H1 (cell line): ENCODE measurements at regions not wholly inside any gene's neighbourhood (a gene's known extent, or its start where the extent isn't known, plus 50 kb on each side); places are given as distances from the start of the nearest gene placed in this dataset.

Experiments used
- CTCF ChIA-PET: fragments of 300-600 bp; sonication (Branson Sonifier 250); formaldehyde crosslinking; loops from one replicate; lab custom pipeline; 2021; ENCODE audit not compliant: partially characterized antibody; lab: Charles Lee
- POLR2A ChIA-PET: fragments of 300-600 bp; sonication (Branson Sonifier 250); formaldehyde crosslinking; loops from one replicate; lab custom pipeline; 2021; ENCODE audit warnings: inconsistent platforms; ENCODE audit not compliant: partially characterized antibody; lab: Charles Lee
- DNase-seq, 2 experiments: peaks; one replicate each; pipeline versions ENCODE4 v3.0.0 to v3.0.0-alpha.2; 2010 to 2022; ENCODE audit warnings: low spot score in 2 of 2, low read depth in 1 of 2, mixed read lengths in 1 of 2
- FAIRE-seq: peaks from 2 replicates; lab custom pipeline; 2011; peaks lifted over from hg19 to GRCh38; lab: Jason Lieb, UNC
- H2AFZ ChIP-seq: 2 replicates; pipeline ENCODE4 v1.8.1; 2012; ENCODE audit warnings: low read length, inconsistent platforms
- H2AK5ac ChIP-seq: 2 replicates; pipeline ENCODE4 v1.6.1; 2013; ENCODE audit warnings: low read depth, low read length
- H2BK120ac ChIP-seq: replicated peaks from 2 replicates; pipeline ENCODE3; 2013; ENCODE audit warnings: low read depth, low read length, inconsistent platforms
- H2BK12ac ChIP-seq: 2 replicates; pipeline ENCODE4 v1.6.1; 2013; ENCODE audit warnings: low read depth, low read length
- H2BK15ac ChIP-seq: 2 replicates; pipeline ENCODE4 v1.6.1; 2013; ENCODE audit warnings: low read length
- H2BK20ac ChIP-seq: 2 replicates; pipeline ENCODE4 v1.6.1; 2013; ENCODE audit warnings: low read length
- H2BK5ac ChIP-seq: 2 replicates; pipeline ENCODE4 v1.6.1; 2013; ENCODE audit warnings: low read depth, low read length
- H3K14ac ChIP-seq: 2 replicates; pipeline ENCODE4 v1.6.1; 2013; ENCODE audit warnings: inconsistent platforms; ENCODE audit not compliant: insufficient read length
- H3K18ac ChIP-seq: 2 replicates; pipeline ENCODE4 v1.6.1; 2013; ENCODE audit warnings: low read length; ENCODE audit errors: extremely low read depth
- H3K23ac ChIP-seq: 2 replicates; pipeline ENCODE4 v1.6.1; 2013; ENCODE audit warnings: inconsistent platforms; ENCODE audit not compliant: insufficient read length
- H3K23me2 ChIP-seq: 2 replicates; pipeline ENCODE4 v1.6.1; 2013; ENCODE audit warnings: low read depth, low read length
- H3K27ac ChIP-seq: 2 replicates; pipeline ENCODE4 v1.6.1; 2011; ENCODE audit warnings: low read depth, low read length, inconsistent platforms
- H3K27me3 ChIP-seq, 4 experiments: replicated peaks in 1 of 4; 1 replicate in 1 of 4; 2 replicates in 3 of 4; pipeline versions ENCODE4 v1.6.1 to v1.8.1; 2011 to 2013; ENCODE audit warnings: low read length in 3 of 4, mild to moderate bottlenecking in 3 of 4, inconsistent platforms in 2 of 4, mixed read lengths in 2 of 4, moderate library complexity in 1 of 4; ENCODE audit not compliant: control insufficient read depth in 3 of 4, insufficient read depth in 3 of 4; ENCODE audit errors: extremely low read depth in 1 of 4
- H3K36me3 ChIP-seq, 4 experiments: 2 replicates each; pipeline versions ENCODE4 v1.6.1 to v1.8.1; 2011 to 2013; ENCODE audit warnings: mild to moderate bottlenecking in 4 of 4, low read length in 3 of 4, moderate library complexity in 2 of 4, control low read depth in 1 of 4, inconsistent platforms in 1 of 4; ENCODE audit not compliant: insufficient read depth in 4 of 4, control insufficient read depth in 2 of 4
- H3K4ac ChIP-seq: replicated peaks from 2 replicates; pipeline ENCODE3; 2013; ENCODE audit warnings: low read length, low read depth, mixed read lengths, inconsistent platforms; ENCODE audit not compliant: insufficient read length
- H3K4me1 ChIP-seq, 4 experiments: replicated peaks in 1 of 4; 1 replicate in 1 of 4; 2 replicates in 3 of 4; pipeline versions ENCODE4 v1.6.1 to v1.8.1; 2011 to 2013; ENCODE audit warnings: low read length in 3 of 4, inconsistent platforms in 2 of 4, mixed read lengths in 1 of 4; ENCODE audit not compliant: insufficient read depth in 4 of 4, control insufficient read depth in 3 of 4
- H3K4me2 ChIP-seq, 2 experiments: 2 replicates each; pipeline versions ENCODE4 v1.6.1 to v1.8.1; 2011 to 2013; ENCODE audit warnings: low read depth in 2 of 2, low read length in 2 of 2, control low read depth in 1 of 2, inconsistent platforms in 1 of 2, mild to moderate bottlenecking in 1 of 2; ENCODE audit not compliant: insufficient read depth in 1 of 2
- H3K4me3 ChIP-seq, 4 experiments: fragments of 200-600, 300-600 bp in 1 of 4; sonication (generic), shearing (Covaris generic), sonication (Bioruptor Twin) in 1 of 4; 2 replicates each; pipeline versions ENCODE4 v1.5.1 to v1.8.1; 2011 to 2016; ENCODE audit warnings: low read length in 4 of 4, low read depth in 3 of 4, control low read depth in 2 of 4, inconsistent platforms in 2 of 4, mild to moderate bottlenecking in 2 of 4, mixed read lengths in 1 of 4, moderate library complexity in 1 of 4; ENCODE audit not compliant: insufficient read depth in 2 of 4; ENCODE audit errors: extremely low read depth in 1 of 4
- H3K56ac ChIP-seq: replicated peaks from 2 replicates; pipeline ENCODE3; 2013; ENCODE audit warnings: low read depth, mild to moderate bottlenecking, mixed read lengths, low read length, inconsistent platforms; ENCODE audit not compliant: insufficient read length
- H3K79me1 ChIP-seq: 2 replicates; pipeline ENCODE4 v1.6.1; 2013; ENCODE audit warnings: low read depth, low read length, control low read depth
- H3K79me2 ChIP-seq, 2 experiments: 2 replicates each; pipeline versions ENCODE4 v1.6.1 to v1.8.1; 2012 to 2013; ENCODE audit warnings: low read length in 2 of 2, mild to moderate bottlenecking in 2 of 2, inconsistent platforms in 1 of 2; ENCODE audit not compliant: insufficient read depth in 2 of 2, control insufficient read depth in 1 of 2
- H3K9ac ChIP-seq, 4 experiments: replicated peaks in 1 of 4; 1 replicate in 1 of 4; 2 replicates in 3 of 4; pipeline versions ENCODE4 v1.6.1 to v1.8.1; 2011 to 2013; ENCODE audit warnings: low read depth in 3 of 4, low read length in 3 of 4, control low read depth in 2 of 4, mild to moderate bottlenecking in 2 of 4, moderate library complexity in 2 of 4, inconsistent platforms in 1 of 4; ENCODE audit errors: extremely low read depth in 1 of 4
- H3K9me3 ChIP-seq, 2 experiments: 2 replicates each; pipeline versions ENCODE4 v1.6.1 to v1.8.1; 2012 to 2013; ENCODE audit warnings: mild to moderate bottlenecking in 2 of 2, moderate library complexity in 2 of 2, control low read depth in 1 of 2, inconsistent platforms in 1 of 2, low read depth in 1 of 2, low read length in 1 of 2, mixed read lengths in 1 of 2; ENCODE audit not compliant: insufficient read depth in 2 of 2
- H4K20me1 ChIP-seq, 2 experiments: replicated peaks in 1 of 2; 2 replicates each; pipeline versions ENCODE3 to v1.8.1; 2011 to 2013; ENCODE audit warnings: inconsistent platforms in 2 of 2, low read length in 2 of 2, mild to moderate bottlenecking in 1 of 2; ENCODE audit not compliant: insufficient read depth in 2 of 2, control insufficient read depth in 1 of 2
- H4K5ac ChIP-seq: 2 replicates; pipeline ENCODE4 v1.6.1; 2013; ENCODE audit warnings: low read length, low read depth, mixed read lengths, inconsistent platforms; ENCODE audit not compliant: insufficient read length
- H4K8ac ChIP-seq: 2 replicates; pipeline ENCODE4 v1.8.0; 2013; ENCODE audit warnings: mild to moderate bottlenecking, moderate library complexity, low read length, inconsistent platforms; ENCODE audit not compliant: insufficient read depth; ENCODE audit errors: extremely low read depth
- H4K91ac ChIP-seq: replicated peaks from 2 replicates; pipeline ENCODE3; 2013; ENCODE audit warnings: low read length, mixed read lengths, inconsistent platforms; ENCODE audit not compliant: insufficient read length
- CHD1 ChIP-seq: IDR thresholded peaks from 2 replicates; pipeline ENCODE4 v1.6.1; 2012; ENCODE audit warnings: low read depth, low read length, improper control_type of control experiment
- USF2 ChIP-seq: IDR thresholded peaks from 2 replicates; pipeline ENCODE4 v1.6.1; 2011; ENCODE audit warnings: low read length, improper control_type of control experiment
- WGBS, 2 experiments: shearing (Covaris generic) in 1 of 2; methylation state at CpG; one replicate each; pipeline versions ENCODE4 v1.1.6 to v1.1.7; 2013 to 2015; ENCODE audit warnings: low lambda C conversion rate in 2 of 2, mixed read lengths in 2 of 2, inconsistent platforms in 1 of 2, low coverage in 1 of 2, missing lambda C conversion rate in 1 of 2; ENCODE audit not compliant: insufficient replicate concordance in 2 of 2, insufficient coverage in 1 of 2, insufficient read length in 1 of 2; ENCODE audit errors: extremely low coverage in 1 of 2, missing lambda C conversion rate in 1 of 2; 5-methylcytosine and 5-hydroxymethylcytosine counted together

- H2BK15ac ChIP-seq: no peak overlapping the region
- H3K4me2 ChIP-seq: no peak overlapping the region
- H2AK5ac ChIP-seq: no peak overlapping the region
- H3K9me3 ChIP-seq: no peaks in the 10 kb centered on the region
- no peak overlapping the region for H3K18ac ChIP-seq
- no peak overlapping the region for H3K14ac ChIP-seq
- no peak overlapping the region for H2BK20ac ChIP-seq
- no peak overlapping the region for H3K4ac ChIP-seq
- no peak overlapping the region for H3K9ac ChIP-seq
- H3K79me1 ChIP-seq: no peaks in the 10 kb centered on the region
- H3K4me3 ChIP-seq: no peak overlapping the region
- H4K91ac ChIP-seq: no peak overlapping the region
- 92% methylated on average over 8 of the region's 8 CpGs; no CpG with 5 or more reads in 1 of the 2 experiments for WGBS, 2 experiments
- no peak overlapping the region for H2BK120ac ChIP-seq
- no peak overlapping the region for H2BK12ac ChIP-seq
- no peak overlapping the region for H4K5ac ChIP-seq
- H3K36me3 ChIP-seq: no peaks in the 10 kb centered on the region
- no peaks in the 10 kb centered on the region for H3K27me3 ChIP-seq
- no peaks in the 10 kb centered on the region for H4K20me1 ChIP-seq
- no peaks in the 10 kb centered on the region for H3K79me2 ChIP-seq
- no peak overlapping the region for H2AFZ ChIP-seq
- POLR2A ChIA-PET: no interaction called here
- no peaks in the 10 kb centered on the region; the same call in 1 of the 2 replicates for H3K23me2 ChIP-seq
- no peak overlapping the region for H2BK5ac ChIP-seq
- no peak for FAIRE-seq
- H3K56ac ChIP-seq: no peak overlapping the region
- H4K8ac ChIP-seq: no peak overlapping the region
- CTCF ChIA-PET: no interaction called here
- H3K23ac ChIP-seq: no peak overlapping the region
- no peak for DNase-seq
- no peak for TF ChIP-seq USF2
- TF ChIP-seq CHD1: no peak
- H3K4me1 ChIP-seq: no peaks in the 10 kb centered on the region
- H3K27ac ChIP-seq: no peak overlapping the region
These were observed 354.3 kb upstream of the GOT2 start for GRCh38 chr16:59088431-59088830.
